Keratinocyte (primary cell): ENCODE measurements at regions not wholly inside any gene's neighbourhood (a gene's known extent, or its start where the extent isn't known, plus 50 kb on each side); places are given as distances from the start of the nearest gene placed in this dataset.

Experiments
- DNase-seq: peaks from one replicate; pipeline ENCODE4 v3.0.0-alpha.2; 2011; ENCODE audit warnings: low read depth, missing footprints, low spot score
- FAIRE-seq: peaks from 2 replicates; lab custom pipeline; 2011; peaks lifted over from hg19 to GRCh38; lab: Jason Lieb, UNC
- H2AFZ ChIP-seq: 2 replicates; pipeline ENCODE4 v1.6.0; 2012; ENCODE audit warnings: low read length, control low read depth, inconsistent platforms; ENCODE audit not compliant: control insufficient read depth
- H3K27ac ChIP-seq: 2 replicates; pipeline ENCODE4 v1.5.1; 2011; ENCODE audit warnings: low read length; ENCODE audit not compliant: control insufficient read depth, insufficient read depth
- H3K27me3 ChIP-seq: 3 replicates; pipeline ENCODE4 v1.6.0; 2011; ENCODE audit warnings: low read length; ENCODE audit not compliant: control insufficient read depth, insufficient read depth; ENCODE audit errors: extremely low read depth
- H3K36me3 ChIP-seq, 2 experiments: 2 replicates in 1 of 2; 3 replicates in 1 of 2; pipeline ENCODE4 v1.5.1; 2011; ENCODE audit warnings: low read length in 2 of 2, mild to moderate bottlenecking in 1 of 2; ENCODE audit not compliant: control insufficient read depth in 2 of 2, insufficient read depth in 2 of 2; ENCODE audit errors: extremely low read depth in 1 of 2
- H3K4me1 ChIP-seq: 3 replicates; pipeline ENCODE4 v1.5.1; 2011; ENCODE audit warnings: low read length; ENCODE audit not compliant: control insufficient read depth, insufficient read depth; ENCODE audit errors: extremely low read depth
- H3K4me2 ChIP-seq: 3 replicates; pipeline ENCODE4 v1.6.0; 2011; ENCODE audit warnings: low read depth, low read length; ENCODE audit not compliant: control insufficient read depth, insufficient read depth; ENCODE audit errors: extremely low read depth
- H3K4me3 ChIP-seq, 3 experiments: fragments of 200-600 bp in 1 of 3; sonication (generic) in 1 of 3; 2 replicates in 2 of 3; 3 replicates in 1 of 3; pipeline ENCODE4 v1.5.1; 2011 to 2016; ENCODE audit warnings: low read length in 3 of 3, mild to moderate bottlenecking in 3 of 3, control low read depth in 2 of 3, inconsistent platforms in 1 of 3, low read depth in 1 of 3, mixed read lengths in 1 of 3, mixed run types in 1 of 3, moderate library complexity in 1 of 3; ENCODE audit not compliant: control insufficient read depth in 2 of 3, insufficient read depth in 2 of 3; ENCODE audit errors: extremely low read depth in 1 of 3
- H3K79me2 ChIP-seq: 2 replicates; pipeline ENCODE4 v1.6.0; 2012; ENCODE audit warnings: low read length; ENCODE audit not compliant: control insufficient read depth, insufficient read depth
- H3K9ac ChIP-seq: 3 replicates; pipeline ENCODE4 v1.6.0; 2011; ENCODE audit warnings: low read length; ENCODE audit not compliant: control insufficient read depth, insufficient read depth; ENCODE audit errors: extremely low read depth
- H3K9me1 ChIP-seq: 3 replicates; pipeline ENCODE4 v1.6.0; 2011; ENCODE audit warnings: low read length; ENCODE audit not compliant: control insufficient read depth, insufficient read depth; ENCODE audit errors: extremely low read depth
- H3K9me3 ChIP-seq: 2 replicates; pipeline ENCODE4 v1.5.1; 2012; ENCODE audit warnings: low read depth, low read length; ENCODE audit not compliant: control insufficient read depth
- H4K20me1 ChIP-seq: 3 replicates; pipeline ENCODE4 v1.6.0; 2011; ENCODE audit warnings: low read length; ENCODE audit not compliant: control insufficient read depth, insufficient read depth; ENCODE audit errors: extremely low read depth
- EZH2 ChIP-seq: IDR thresholded peaks from one replicate; pipeline ENCODE4 v1.6.1; 2012; ENCODE audit warnings: inconsistent platforms, mild to moderate bottlenecking, low read length, moderate library complexity
- dilution Hi-C: fragments of 300-500 bp; cut with MboI; formaldehyde crosslinking; loops from one replicate; pipeline ENCODE4 v1.7.0; 2020; ENCODE audit warnings: low sequenced_read_pairs; ENCODE audit not compliant: extremely low pct_ligation_motif_present
- TF ChIP-seq, protein P1 (sequence below), 3 experiments: IDR thresholded peaks in 1 of 3; conservative IDR thresholded peaks in 1 of 3; optimal IDR thresholded peaks in 1 of 3; 2 replicates in 2 of 3; 3 replicates in 1 of 3; pipeline versions ENCODE3 to v1.5.1; 2011; ENCODE audit warnings: low read length in 3 of 3, mild to moderate bottlenecking in 3 of 3, moderate library complexity in 2 of 3, control low read depth in 1 of 3, inconsistent platforms in 1 of 3; ENCODE audit not compliant: insufficient read depth in 2 of 3; ENCODE audit errors: extremely low read depth in 1 of 3

DNA sequence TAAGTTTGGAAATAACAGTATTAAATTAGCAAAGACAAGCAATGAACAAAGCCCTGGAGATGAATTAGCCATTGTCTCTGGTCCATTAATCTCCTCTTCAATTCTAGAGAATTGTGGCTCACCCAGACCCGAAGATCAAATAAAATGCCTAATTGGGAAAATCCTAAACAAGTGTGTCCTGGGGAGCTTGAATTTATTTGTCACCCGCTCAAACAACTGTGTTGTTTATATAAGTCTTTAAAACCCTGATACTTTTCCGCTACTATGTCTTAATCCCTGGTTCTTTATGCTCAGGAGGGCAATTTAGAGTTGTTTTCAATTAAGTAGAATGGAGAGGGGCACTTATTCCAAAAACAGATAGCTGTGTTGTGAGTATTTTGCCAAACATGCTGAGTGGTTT is 128.4 kb downstream of the ANXA1 start:
- no peaks in the 10 kb centered on the region for H3K4me1 ChIP-seq
- H2AFZ ChIP-seq = no peak overlapping the region
- H4K20me1 ChIP-seq = no peaks in the 10 kb centered on the region
- H3K27me3 ChIP-seq = no peaks in the 10 kb centered on the region
- H3K4me3 ChIP-seq = no peak overlapping the region
- H3K4me2 ChIP-seq = no peak overlapping the region
- H3K36me3 ChIP-seq = no peaks in the 10 kb centered on the region
- TF ChIP-seq EZH2 = no peak
- TF ChIP-seq, protein P1, sequence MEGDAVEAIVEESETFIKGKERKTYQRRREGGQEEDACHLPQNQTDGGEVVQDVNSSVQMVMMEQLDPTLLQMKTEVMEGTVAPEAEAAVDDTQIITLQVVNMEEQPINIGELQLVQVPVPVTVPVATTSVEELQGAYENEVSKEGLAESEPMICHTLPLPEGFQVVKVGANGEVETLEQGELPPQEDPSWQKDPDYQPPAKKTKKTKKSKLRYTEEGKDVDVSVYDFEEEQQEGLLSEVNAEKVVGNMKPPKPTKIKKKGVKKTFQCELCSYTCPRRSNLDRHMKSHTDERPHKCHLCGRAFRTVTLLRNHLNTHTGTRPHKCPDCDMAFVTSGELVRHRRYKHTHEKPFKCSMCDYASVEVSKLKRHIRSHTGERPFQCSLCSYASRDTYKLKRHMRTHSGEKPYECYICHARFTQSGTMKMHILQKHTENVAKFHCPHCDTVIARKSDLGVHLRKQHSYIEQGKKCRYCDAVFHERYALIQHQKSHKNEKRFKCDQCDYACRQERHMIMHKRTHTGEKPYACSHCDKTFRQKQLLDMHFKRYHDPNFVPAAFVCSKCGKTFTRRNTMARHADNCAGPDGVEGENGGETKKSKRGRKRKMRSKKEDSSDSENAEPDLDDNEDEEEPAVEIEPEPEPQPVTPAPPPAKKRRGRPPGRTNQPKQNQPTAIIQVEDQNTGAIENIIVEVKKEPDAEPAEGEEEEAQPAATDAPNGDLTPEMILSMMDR (optimal IDR thresholded peaks at IDR 0.05 in 1 of 3, IDR thresholded peaks at IDR 0.05 in 1 of 3, conservative IDR thresholded peaks at IDR 0.05 in 1 of 3; ENCODE audit: extremely low read depth in 1 of 3, insufficient read depth in 2 of 3, low read length in 3 of 3) = no peak
- no peak for FAIRE-seq
- H3K9ac ChIP-seq = no peak overlapping the region
- H3K79me2 ChIP-seq = no peaks in the 10 kb centered on the region
- dilution Hi-C loops = no loop called here
- no peaks in the 10 kb centered on the region for H3K9me1 ChIP-seq
- H3K27ac ChIP-seq = no peak overlapping the region
- no peaks in the 10 kb centered on the region for H3K9me3 ChIP-seq
- no peak for DNase-seq

DNA sequence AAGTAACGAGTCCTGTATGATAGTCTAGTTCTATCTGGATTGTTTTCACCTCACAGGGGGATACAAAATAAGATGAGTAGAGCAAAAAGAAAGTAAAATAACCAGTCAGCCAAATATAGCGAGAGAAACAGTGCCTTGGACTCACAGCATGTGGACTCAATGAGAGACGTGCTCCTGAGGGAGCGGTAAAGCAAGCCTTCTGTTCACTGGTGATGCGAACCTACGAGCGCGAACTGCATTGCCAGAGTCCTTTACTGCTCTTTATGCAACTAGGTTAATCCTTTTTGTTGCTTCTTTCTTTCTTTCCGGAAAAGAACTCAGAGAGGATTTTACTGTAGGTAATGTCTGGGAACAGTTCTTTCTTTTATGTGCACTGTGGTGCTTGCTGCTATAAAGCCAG is 132.7 kb downstream of the ANXA1 start:
- dilution Hi-C loops = no loop called here
- TF ChIP-seq EZH2 = no peak
- TF ChIP-seq, protein P1 (optimal IDR thresholded peaks at IDR 0.05 in 1 of 3, IDR thresholded peaks at IDR 0.05 in 1 of 3, conservative IDR thresholded peaks at IDR 0.05 in 1 of 3; ENCODE audit: extremely low read depth in 1 of 3, insufficient read depth in 2 of 3, low read length in 3 of 3) = no peak

More for the DNA sequence above, 132.7 kb downstream of the ANXA1 start:
- H3K9ac ChIP-seq = no peak overlapping the region
- H3K79me2 ChIP-seq = no peaks in the 10 kb centered on the region
- H3K9me3 ChIP-seq = no peaks in the 10 kb centered on the region
- H3K4me2 ChIP-seq = no peak overlapping the region
- no peak overlapping the region for H3K27ac ChIP-seq
- no peaks in the 10 kb centered on the region for H3K36me3 ChIP-seq
- H3K27me3 ChIP-seq = no peaks in the 10 kb centered on the region
- no peak overlapping the region for H3K4me3 ChIP-seq
- H3K9me1 ChIP-seq = no peaks in the 10 kb centered on the region
- no peaks in the 10 kb centered on the region for H3K4me1 ChIP-seq
- no peak overlapping the region for H2AFZ ChIP-seq
- DNase-seq = no peak
- no peak for FAIRE-seq
- H4K20me1 ChIP-seq = no peaks in the 10 kb centered on the region
